ENCODE measurements at regions not wholly inside any gene's neighbourhood (a gene's known extent, or its start where the extent isn't known, plus 50 kb on each side); places are given as distances from the start of the nearest gene placed in this dataset.

DNA sequence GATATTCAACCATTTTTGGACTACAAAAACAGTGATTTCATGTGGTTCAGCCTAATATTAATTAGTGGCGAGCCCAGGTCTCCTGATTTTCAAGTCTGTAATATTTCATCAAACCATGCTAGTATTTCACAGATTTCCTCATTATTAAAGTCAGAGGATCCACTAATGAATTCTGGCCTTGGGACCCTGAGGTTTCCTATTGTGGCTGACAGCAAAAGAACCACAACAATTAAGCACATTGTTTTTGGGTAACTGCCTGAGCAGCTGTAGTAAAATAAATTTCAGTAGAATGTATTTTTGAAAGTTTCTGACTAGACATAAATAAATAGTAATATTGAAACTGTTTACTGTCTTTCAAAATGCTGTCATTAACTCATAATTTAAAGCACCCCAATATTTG lies 630.7 kb upstream of the MMS22L start:
- TF ChIP-seq POLR2A (IDR thresholded peaks at IDR 0.05) = no peak
- TF ChIP-seq, protein P1, sequence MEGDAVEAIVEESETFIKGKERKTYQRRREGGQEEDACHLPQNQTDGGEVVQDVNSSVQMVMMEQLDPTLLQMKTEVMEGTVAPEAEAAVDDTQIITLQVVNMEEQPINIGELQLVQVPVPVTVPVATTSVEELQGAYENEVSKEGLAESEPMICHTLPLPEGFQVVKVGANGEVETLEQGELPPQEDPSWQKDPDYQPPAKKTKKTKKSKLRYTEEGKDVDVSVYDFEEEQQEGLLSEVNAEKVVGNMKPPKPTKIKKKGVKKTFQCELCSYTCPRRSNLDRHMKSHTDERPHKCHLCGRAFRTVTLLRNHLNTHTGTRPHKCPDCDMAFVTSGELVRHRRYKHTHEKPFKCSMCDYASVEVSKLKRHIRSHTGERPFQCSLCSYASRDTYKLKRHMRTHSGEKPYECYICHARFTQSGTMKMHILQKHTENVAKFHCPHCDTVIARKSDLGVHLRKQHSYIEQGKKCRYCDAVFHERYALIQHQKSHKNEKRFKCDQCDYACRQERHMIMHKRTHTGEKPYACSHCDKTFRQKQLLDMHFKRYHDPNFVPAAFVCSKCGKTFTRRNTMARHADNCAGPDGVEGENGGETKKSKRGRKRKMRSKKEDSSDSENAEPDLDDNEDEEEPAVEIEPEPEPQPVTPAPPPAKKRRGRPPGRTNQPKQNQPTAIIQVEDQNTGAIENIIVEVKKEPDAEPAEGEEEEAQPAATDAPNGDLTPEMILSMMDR (IDR thresholded peaks at IDR 0.05) = no peak
